ENCODE measurements at regions not wholly inside any gene's neighbourhood (a gene's known extent, or its start where the extent isn't known, plus 50 kb on each side); places are given as distances from the start of the nearest gene placed in this dataset.

DNA sequence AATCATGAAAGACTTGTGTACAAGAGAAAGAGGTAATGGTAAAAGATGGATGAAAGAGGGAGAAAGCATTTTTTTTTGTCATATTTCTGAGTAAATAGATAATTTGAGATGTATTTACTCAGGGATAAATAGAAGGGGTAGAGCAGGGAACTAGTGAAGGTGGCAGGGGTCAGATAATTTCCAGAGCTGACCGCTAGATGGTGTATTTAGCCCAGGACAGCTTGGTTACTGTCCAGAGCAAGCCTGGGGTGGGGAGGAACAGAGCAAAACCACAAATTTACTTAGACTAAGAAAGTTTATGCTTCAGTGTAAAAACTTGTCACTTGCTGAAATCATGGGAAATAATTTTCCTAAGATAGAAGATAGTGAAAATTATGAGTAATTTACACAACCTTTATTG lies 91.5 kb downstream of the XCL2 start:
- no peak for FAIRE-seq
- ChIA-PET CTCF (ENCODE audit: partially characterized antibody) (interaction anchor here (0.8 to 5.8 kb wide), 16 partner anchors 9 to 1057 kb away, joined by 3 to 66 read pairs (median 4); no protein-coding TSS in a partner anchor), POLR2A (ENCODE audit: partially characterized antibody) (no interaction called here)
- no peak overlapping the region for H2AFZ ChIP-seq (ENCODE audit: low read length)
- H3K36me3 ChIP-seq (ENCODE audit: control insufficient read depth in 2 of 4, insufficient read depth in 4 of 4, low read length in 3 of 4) = no peaks in the 10 kb centered on the region; a peak in 1 of 8 replicates
- no peak overlapping the region for H3K4me2 ChIP-seq (ENCODE audit: insufficient read depth in 1 of 2, low read depth in 2 of 2, low read length in 2 of 2)
- H3K9me3 ChIP-seq (ENCODE audit: insufficient read depth in 2 of 2, low read depth in 1 of 2, low read length in 1 of 2) = peaks cover 4 to 8% of the 10 kb centered on the region in 2 experiments; a peak in 2 of 4 replicates
- no peak overlapping the region for H3K18ac ChIP-seq (ENCODE audit: extremely low read depth, low read length)
- no peak overlapping the region for H4K5ac ChIP-seq (ENCODE audit: insufficient read length, low read depth, low read length)
- no peaks in the 10 kb centered on the region; the same call in 1 of the 2 replicates for H3K79me1 ChIP-seq (ENCODE audit: low read depth, low read length)
- H3K4me1 ChIP-seq (replicated peaks in 1 of 4; ENCODE audit: control insufficient read depth in 3 of 4, insufficient read depth in 4 of 4, low read length in 3 of 4) = no peaks in the 10 kb centered on the region
- no peaks in the 10 kb centered on the region for H3K23me2 ChIP-seq (ENCODE audit: low read depth, low read length)
- no peak overlapping the region for H3K27ac ChIP-seq (ENCODE audit: low read depth, low read length)
- no peak overlapping the region for H3K4ac ChIP-seq (replicated peaks; ENCODE audit: insufficient read length, low read depth, low read length)
- peak in 1 of 2 experiments; percentile 54 for DNase-seq (ENCODE audit: low read depth in 1 of 2, low spot score in 2 of 2)
- H2BK5ac ChIP-seq (ENCODE audit: low read depth, low read length) = no peak overlapping the region
- no peak overlapping the region for H2BK20ac ChIP-seq (ENCODE audit: low read length)
- H2BK12ac ChIP-seq (ENCODE audit: low read depth, low read length) = no peak overlapping the region
- 16% methylated on average over 1 of the region's 1 CpG; no CpG with 5 or more reads in 1 of the 2 experiments for WGBS, 2 experiments (ENCODE audit: extremely low coverage in 1 of 2, insufficient coverage in 1 of 2, insufficient read length in 1 of 2, insufficient replicate concordance in 2 of 2, low coverage in 1 of 2, low lambda C conversion rate in 2 of 2, missing lambda C conversion rate in 1 of 2)
- no peak overlapping the region for H2BK15ac ChIP-seq (ENCODE audit: low read length)
- H3K9ac ChIP-seq (replicated peaks in 1 of 4; ENCODE audit: extremely low read depth in 1 of 4, low read depth in 3 of 4, low read length in 3 of 4) = no peak overlapping the region
- H3K27me3 ChIP-seq (replicated peaks in 1 of 4; ENCODE audit: control insufficient read depth in 3 of 4, extremely low read depth in 1 of 4, insufficient read depth in 3 of 4, low read length in 3 of 4) = no peaks in the 10 kb centered on the region
- no peak overlapping the region for H4K8ac ChIP-seq (ENCODE audit: extremely low read depth, insufficient read depth, low read length)
- H2BK120ac ChIP-seq (replicated peaks; ENCODE audit: low read depth, low read length) = no peak overlapping the region
- H4K91ac ChIP-seq (replicated peaks; ENCODE audit: insufficient read length, low read length) = no peak overlapping the region
- no peak overlapping the region for H2AK5ac ChIP-seq (ENCODE audit: low read depth, low read length)
- no peaks in the 10 kb centered on the region for H3K79me2 ChIP-seq (ENCODE audit: control insufficient read depth in 1 of 2, insufficient read depth in 2 of 2, low read length in 2 of 2)
- no peaks in the 10 kb centered on the region for H4K20me1 ChIP-seq (replicated peaks in 1 of 2; ENCODE audit: control insufficient read depth in 1 of 2, insufficient read depth in 2 of 2, low read length in 2 of 2)
- no peak overlapping the region for H3K23ac ChIP-seq (ENCODE audit: insufficient read length)
- no peak overlapping the region for H3K14ac ChIP-seq (ENCODE audit: insufficient read length)
- no peak overlapping the region for H3K56ac ChIP-seq (replicated peaks; ENCODE audit: insufficient read length, low read depth, low read length)
- no peak overlapping the region for H3K4me3 ChIP-seq (ENCODE audit: extremely low read depth in 1 of 4, insufficient read depth in 2 of 4, low read depth in 3 of 4, low read length in 4 of 4)
- TF ChIP-seq PHF8 (conservative IDR thresholded peaks at IDR 0.05; ENCODE audit: low read depth, low read length) (no peak), CHD1 (IDR thresholded peaks at IDR 0.05; ENCODE audit: low read depth, low read length) (no peak), E2F6 (IDR thresholded peaks at IDR 0.05) (no peak), CBX8 (IDR thresholded peaks at IDR 0.05; ENCODE audit: borderline replicate concordance, low read depth, low read length) (no peak), RAD21 (IDR thresholded peaks at IDR 0.05 in 1 of 2, conservative IDR thresholded peaks at IDR 0.05 in 1 of 2; ENCODE audit: low read depth in 2 of 2, low read length in 2 of 2) (peak; percentile 72 to 74), JUND (IDR thresholded peaks at IDR 0.05; ENCODE audit: low read length) (no peak), RBBP5 (IDR thresholded peaks at IDR 0.05; ENCODE audit: borderline replicate concordance, low read depth, low read length) (no peak), CREB1 (IDR thresholded peaks at IDR 0.05) (no peak), BRCA1 (IDR thresholded peaks at IDR 0.05; ENCODE audit: low read depth, low read length) (no peak), NANOG (IDR thresholded peaks at IDR 0.05; ENCODE audit: insufficient read depth, low read depth, low read length, poor library complexity, severe bottlenecking) (no peak)
- TF ChIP-seq, protein P1, sequence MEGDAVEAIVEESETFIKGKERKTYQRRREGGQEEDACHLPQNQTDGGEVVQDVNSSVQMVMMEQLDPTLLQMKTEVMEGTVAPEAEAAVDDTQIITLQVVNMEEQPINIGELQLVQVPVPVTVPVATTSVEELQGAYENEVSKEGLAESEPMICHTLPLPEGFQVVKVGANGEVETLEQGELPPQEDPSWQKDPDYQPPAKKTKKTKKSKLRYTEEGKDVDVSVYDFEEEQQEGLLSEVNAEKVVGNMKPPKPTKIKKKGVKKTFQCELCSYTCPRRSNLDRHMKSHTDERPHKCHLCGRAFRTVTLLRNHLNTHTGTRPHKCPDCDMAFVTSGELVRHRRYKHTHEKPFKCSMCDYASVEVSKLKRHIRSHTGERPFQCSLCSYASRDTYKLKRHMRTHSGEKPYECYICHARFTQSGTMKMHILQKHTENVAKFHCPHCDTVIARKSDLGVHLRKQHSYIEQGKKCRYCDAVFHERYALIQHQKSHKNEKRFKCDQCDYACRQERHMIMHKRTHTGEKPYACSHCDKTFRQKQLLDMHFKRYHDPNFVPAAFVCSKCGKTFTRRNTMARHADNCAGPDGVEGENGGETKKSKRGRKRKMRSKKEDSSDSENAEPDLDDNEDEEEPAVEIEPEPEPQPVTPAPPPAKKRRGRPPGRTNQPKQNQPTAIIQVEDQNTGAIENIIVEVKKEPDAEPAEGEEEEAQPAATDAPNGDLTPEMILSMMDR (IDR thresholded peaks at IDR 0.05; ENCODE audit: control extremely low read depth in 1 of 3, insufficient read depth in 1 of 3, low read depth in 1 of 3, low read length in 3 of 3) = peak; percentile 49 to 66 (median 59)

Measured in H1 (cell line).